C4-2B (cell line): ENCODE measurements at regions not wholly inside any gene's neighbourhood (a gene's known extent, or its start where the extent isn't known, plus 50 kb on each side); places are given as distances from the start of the nearest gene placed in this dataset.

Source experiments
- ZFX ChIP-seq: fragments of 450-650 bp; IDR thresholded peaks from 2 replicates; pipeline ENCODE4 v1.6.1; 2017
- TF ChIP-seq, protein P1 (sequence below): fragments of 450-650 bp; conservative IDR thresholded peaks from 2 replicates; pipeline ENCODE4 v1.5.1; 2017; ENCODE audit warnings: mild to moderate bottlenecking

GRCh38 chr5:110333384-110333783 is 393.1 kb downstream of the TMEM232 start:
- TF ChIP-seq, protein P1, sequence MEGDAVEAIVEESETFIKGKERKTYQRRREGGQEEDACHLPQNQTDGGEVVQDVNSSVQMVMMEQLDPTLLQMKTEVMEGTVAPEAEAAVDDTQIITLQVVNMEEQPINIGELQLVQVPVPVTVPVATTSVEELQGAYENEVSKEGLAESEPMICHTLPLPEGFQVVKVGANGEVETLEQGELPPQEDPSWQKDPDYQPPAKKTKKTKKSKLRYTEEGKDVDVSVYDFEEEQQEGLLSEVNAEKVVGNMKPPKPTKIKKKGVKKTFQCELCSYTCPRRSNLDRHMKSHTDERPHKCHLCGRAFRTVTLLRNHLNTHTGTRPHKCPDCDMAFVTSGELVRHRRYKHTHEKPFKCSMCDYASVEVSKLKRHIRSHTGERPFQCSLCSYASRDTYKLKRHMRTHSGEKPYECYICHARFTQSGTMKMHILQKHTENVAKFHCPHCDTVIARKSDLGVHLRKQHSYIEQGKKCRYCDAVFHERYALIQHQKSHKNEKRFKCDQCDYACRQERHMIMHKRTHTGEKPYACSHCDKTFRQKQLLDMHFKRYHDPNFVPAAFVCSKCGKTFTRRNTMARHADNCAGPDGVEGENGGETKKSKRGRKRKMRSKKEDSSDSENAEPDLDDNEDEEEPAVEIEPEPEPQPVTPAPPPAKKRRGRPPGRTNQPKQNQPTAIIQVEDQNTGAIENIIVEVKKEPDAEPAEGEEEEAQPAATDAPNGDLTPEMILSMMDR = peak; percentile 41
- no peak for TF ChIP-seq ZFX
